ENCODE measurements at regions not wholly inside any gene's neighbourhood (a gene's known extent, or its start where the extent isn't known, plus 50 kb on each side); places are given as distances from the start of the nearest gene placed in this dataset.

DNA sequence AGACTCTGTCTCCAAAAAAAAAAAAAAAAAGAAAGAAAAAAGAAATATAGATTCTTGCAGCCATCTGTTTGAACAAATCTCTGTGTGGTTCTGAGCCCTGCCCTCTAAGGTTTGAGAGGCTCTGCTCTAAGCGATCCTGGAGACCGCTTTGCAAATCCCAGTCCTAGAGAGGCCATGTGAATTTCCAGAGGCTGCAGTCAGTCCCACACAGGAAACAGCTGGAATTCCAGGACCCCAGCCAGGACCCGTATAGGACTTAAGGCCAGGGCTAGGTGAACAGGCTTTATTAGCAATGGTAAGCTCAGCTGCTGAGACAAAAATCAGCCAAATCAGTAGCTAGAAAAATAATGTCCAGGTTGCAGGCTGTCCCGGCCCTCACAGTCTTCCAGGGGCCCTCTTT lies 154.8 kb downstream of the RPS24 start:
- no peak for DNase-seq

DNA sequence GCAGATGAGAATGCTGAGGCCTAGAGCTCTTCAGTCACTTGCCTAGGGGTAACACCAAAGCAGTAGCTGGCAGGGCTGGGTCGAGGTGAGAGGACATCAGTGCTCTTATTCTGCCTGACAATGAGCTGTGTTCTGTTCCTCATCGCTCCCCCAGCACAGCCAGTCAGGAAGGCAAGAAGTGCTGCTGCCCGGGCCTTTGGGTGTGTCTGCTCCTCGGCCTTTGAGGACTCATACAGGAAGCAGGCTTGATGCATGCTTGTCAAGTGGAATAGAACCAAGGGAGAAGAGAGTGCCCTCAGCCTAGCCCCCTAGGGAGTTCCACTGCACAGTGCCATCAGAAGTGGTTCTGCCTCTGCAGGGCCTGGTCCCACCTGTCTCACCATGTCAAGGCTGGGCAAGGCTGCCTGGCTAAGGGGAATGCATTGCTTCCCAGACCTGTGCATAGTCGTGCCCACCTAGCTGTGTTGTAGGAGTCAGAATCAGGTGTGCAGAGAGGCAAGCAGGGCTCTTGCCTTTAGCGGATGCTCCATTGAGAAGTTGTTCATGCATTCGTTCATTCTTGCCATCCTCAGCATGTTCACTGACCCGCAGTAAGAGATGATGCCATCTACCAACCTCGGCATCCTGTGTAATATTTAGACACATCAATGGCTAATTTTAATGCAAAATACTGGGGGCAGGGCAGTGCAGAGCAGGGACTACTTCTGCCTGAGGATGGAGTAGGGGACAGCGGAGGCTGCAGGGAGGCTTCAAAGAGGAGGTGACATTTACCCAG lies 156.6 kb downstream of the RPS24 start:
- DNase-seq, result no peak

DNA sequence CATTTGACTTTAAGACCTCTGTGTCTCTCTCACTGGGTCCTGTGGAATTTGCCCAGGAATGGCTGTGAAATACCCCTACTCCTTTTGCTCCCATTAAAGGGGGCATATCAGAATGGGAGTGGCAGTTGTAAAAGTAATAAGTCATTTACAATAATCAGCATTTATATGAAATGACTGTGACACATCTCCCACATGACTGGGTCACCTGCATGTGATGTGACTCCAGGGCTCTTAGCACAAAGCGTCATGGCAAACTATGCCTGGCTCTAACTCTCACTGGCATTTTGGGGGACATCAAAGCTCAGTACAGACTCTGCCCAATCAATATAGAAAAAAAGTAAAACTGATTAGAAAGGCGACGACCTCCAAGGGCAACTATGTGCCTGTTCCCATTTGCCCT lies 157.6 kb downstream of the RPS24 start:
- no peak for DNase-seq

DNA sequence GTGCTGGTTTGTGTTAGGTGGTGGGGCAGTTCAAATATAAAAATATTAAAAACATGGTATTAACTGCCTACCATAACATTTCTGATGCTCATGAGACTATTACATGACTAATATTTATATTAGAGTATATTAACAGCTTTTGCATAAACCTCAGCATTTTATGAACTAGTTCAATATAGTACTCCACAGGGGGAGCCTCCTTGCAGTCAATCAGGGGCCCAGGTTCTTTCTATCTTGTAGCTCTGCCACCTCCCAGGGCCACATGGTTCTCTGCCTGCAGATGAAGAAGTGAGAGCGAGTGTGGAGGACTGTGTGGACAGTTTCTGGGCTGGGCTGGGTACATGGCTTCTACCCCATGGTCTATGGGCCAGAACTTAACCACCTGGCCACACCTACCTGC lies 159.5 kb downstream of the RPS24 start:
- DNase-seq, result no peak

DNA sequence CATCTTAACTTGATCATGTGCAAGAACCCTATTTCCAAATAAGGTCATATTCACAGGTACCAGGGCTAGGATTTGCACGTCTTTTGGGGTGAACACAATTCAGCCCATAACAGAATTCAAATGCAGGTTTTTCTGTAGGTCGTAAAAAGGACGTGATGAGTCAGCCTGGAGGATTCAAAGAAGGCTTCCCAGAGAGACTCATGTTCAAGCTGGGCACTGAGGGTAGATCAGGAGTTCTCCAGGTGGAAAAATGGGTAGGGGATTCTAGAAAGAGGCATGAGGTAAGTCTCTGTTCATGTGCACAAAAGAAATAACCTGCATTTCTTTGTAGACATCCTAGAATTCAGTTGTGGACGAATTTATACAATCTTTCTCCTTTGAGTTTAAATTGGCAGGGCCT lies 160.4 kb downstream of the RPS24 start:
- DNase-seq, result no peak

DNA sequence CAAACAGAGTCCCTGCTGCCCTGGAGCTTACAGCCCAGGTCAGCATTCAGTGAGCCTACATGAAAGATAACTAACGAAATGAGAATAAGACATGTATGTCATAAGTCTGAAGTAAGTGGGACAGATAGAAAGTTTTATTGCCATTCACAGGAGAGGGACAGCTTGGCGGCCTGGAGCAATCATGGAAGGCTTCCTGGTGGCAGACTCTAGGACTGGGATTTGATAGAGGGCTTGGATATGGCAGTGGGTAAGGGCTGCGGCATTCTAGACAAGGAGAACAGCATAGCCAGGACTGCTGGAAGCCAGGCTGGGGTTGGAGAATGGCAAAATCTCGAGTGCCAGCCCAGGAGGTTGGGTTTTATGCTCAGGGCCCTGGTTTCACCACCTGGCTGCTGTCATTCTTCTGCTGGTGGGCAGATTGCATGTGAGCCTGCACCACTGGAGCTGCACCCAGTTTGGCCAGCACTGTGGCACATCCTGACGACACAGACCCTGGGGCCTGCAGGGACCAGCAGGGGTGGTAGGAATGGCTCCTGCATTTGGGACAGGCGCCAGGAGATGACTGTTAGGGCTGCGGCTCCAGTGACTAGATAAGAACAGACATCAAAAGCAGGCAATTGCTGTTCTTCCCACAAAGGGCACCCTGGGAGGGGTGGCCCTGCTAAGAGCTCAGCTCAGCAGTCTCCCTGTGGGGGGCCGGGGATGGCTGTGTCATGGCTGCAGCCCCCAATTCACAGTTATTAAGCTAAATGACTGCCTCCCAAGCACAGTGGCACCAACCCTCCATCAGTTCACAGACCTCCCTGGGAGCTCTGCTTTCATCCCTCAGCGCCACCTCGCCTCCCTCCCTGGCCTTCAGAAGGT lies 161.1 kb downstream of the RPS24 start:
- no peak for DNase-seq

DNA sequence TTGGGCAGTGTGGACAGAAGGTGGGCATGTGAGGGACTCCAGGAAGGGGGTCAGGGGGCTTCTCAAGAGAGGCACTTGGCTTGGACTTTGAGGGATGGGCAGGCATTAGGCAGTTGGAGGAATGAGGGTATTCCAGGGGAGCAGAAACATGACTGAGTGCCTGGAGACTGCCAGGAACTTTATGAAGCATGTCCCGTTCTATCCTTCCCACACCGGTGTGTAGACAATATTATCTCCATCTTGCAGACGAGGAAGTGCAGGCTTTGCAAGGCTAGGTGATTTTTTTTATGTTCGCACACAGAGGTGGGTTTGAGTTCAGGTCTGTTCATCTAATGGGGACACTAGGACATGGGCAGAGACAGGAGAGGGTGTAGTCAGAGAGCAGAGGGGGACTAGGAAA lies 162.7 kb downstream of the RPS24 start:
- DNase-seq, result no peak

DNA sequence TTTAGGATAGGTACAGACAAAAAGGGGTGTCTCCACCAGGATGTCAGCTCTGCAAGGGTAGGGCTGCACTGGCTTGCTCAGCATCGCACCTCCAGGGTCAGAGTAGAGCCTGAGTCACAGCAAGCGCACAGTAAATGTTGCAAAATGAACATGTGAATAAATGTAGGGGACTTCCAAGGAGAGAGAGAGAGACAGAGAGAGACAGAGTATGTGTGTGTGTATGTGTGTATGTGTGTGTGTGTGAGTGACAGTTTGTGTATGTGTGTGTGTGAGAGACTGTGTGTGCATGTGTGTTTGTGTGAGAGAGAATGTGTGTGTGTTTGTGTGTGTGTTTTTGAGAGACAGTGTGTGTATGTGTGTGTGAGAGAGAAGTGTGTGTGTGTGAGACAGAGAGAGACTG lies 163.3 kb downstream of the RPS24 start:
- DNase-seq, result no peak

DNA sequence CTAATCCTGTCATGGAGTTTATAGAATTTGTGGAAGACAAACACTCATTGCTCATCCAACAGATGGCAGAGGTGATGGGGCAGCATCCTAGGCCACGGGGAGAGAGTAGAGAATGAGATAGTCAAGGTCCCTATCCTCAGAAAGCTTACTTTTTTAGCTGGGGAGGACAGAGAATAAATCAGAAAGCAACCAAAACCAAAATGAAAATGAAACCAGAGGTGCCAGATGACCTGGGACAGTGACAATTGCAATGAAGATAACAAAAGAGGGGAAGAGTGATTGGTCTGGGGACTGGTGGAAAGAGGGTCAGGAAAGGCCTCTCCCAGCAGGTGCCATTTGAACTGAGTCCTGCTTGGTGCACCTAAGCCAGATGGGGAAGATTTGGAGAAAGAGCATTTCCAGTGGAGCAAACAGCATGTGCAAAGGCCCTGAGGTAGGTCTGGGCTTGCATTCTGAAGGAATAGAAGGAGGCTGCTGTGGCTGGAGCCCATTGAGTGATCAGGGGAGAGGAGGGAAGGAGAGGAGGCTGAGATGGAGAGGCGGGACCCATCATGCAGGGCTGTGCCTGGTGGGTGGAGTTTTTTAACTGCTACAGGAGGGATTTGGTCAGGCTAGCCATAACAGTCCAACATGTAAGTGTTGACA lies 164.1 kb downstream of the RPS24 start:
- no peak for DNase-seq

DNA sequence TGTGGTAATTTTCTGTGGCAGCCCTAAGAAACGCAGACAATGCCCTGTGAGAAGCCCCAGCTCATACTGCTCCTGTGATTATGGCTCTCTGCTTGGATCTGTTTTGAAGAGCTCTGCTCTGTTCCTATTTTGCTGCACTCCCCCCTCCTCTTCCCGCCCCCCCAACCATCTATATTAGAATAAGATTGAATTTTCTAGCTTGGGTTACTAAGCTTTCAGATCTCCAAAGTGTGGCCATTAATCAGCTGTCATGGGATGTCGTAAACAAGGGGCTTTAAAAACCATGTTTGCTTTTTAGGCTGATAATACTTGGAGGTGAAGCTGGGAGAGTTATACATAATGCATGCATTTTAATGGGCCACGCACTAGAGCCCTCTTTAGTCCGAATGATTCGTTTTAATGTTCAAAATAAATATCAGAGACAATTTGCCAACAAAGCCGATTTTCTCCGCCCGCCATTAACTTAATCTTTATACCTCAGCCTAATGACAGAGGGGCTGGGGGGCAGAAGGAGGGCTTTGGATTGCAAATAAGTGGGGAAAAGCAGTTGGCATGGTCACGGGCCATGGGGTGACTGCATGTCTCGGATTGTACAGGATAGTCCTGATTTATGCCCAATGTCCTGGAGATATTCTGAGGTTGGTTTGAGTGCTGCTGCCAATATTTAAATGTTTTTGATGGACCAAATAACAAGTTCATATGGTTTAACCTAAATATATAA lies 165.5 kb downstream of the RPS24 start:
- no peak for DNase-seq

DNA sequence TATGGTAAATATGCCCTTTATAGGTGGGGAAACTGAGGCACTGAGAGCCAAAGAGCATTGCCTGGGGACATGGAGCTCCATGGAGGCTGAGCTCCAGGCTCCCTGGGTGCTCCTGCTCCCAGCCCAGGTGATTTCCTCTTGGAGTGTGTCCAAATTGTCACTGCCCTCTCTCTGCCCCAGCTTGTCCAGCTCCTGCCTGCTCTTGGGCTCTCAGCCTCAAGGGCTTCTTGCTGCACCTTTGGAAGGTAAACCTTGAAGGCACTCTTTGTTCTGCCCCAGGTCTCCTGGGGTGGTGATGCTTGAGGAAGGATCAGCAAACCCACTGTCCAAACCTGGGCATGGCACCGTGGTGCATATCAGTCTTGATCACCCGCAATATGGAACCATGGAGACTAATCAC lies 166.1 kb downstream of the RPS24 start:
- DNase-seq, result no peak

DNA sequence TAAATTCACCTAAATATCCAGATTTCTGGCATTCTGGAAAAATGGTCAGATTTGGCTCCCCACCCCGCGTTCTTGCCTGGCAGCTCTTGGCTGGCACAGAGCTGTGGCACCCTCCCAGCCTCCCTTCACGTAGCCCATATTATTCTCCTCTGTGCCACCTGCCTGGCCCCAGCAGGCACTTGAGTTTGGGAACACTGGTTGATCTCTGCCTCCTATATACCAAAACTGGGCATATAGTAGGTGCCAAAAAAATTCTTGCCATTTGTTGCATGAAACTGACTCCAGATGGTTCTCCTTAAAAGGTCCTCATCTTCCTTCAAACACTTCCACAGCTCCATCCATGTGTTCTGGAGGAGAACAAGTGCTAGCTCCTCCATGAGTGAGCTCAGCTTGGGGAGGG lies 167.0 kb downstream of the RPS24 start:
- DNase-seq, result no peak

DNA sequence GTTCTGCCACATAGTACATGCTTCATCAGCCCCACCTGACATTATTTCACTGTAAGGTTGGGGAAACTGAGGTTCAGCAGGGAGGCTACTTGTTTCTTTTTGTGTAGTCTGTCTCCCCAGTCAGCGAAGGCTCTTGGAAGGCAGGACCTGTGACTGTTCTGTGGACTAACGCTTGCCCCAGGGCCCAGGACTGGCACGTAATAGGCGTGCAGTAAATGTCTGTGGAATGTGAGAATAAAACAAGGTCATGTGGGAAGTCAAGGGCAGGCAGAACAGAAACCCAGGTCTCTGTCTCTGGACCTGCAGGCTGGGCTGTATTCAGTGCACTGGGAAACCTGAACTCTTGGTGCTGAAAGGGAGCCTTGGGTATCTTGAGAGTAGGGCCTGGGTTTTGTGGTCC lies 168.7 kb downstream of the RPS24 start:
- DNase-seq, result no peak

DNA sequence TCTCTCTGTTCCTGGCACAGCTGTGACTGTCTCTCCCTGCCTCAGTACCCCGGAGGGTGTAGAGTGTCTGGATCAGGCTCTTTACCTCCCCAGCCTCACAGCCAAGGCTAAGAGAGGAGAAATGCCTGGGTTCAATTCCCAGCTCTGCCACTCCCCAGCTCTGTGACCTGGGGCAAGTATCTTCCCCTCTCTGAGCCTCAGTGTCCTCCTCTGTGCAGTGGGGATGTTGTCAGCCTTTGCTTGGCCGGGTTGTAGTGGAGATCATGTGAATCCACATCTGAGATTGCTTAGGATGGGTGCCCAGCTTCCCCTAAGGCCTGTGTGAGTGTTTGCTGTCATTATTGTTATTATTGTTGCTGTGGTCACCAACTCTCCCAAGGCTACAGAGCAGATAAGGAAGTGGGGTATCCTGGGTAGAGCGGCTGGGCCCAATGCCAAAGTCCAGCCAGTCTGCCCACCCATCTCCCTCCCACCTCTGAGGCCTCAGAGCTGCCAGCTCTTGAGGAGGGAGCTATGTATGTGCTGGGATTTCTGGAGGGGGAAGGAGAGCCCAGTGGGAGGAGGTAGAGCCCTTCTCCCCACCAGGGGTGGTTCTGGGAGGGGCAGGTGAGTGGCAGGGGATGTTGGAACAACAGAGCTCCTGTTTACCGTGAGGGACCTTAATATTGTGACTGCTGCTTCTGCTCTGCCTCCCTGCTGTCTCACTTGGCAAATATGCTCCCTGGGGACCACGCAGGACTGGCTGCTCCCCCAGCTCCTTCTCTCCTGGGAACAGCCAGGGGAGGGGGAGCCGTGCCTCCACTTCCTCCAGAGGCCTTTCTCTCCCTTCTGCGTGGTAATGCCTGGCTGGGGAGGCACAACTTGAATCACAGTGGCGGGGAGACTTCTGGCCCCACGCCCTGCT lies 170.5 kb downstream of the RPS24 start:
- no peak for DNase-seq

DNA sequence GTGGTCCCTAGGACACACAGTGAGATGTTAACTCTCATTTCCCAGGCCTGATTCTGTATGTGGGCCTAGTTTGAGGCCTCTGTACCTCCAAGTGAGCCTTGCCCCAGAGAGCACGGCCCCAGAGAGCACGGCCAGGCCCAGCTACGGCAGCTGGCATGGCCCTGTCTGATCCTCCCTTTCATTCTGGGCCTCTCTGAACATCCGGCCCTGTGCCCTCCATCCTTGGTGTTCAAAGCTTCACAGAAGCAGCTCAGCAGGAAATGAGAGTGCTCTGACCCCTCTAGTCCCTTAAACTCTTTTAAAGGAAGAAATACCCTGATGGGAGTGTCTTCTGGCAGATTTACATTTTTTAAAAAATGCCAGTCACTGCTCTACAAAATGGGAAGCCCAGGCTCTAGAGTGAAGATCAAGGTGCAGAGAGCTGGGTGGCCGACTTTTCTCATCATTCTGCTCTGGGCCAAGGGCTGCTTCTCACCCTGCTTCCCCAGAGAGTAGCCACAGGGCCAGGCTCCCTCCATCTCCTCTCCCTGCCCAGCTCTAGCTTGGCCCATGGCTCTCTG lies 171.9 kb downstream of the RPS24 start:
- DNase-seq, result no peak

DNA sequence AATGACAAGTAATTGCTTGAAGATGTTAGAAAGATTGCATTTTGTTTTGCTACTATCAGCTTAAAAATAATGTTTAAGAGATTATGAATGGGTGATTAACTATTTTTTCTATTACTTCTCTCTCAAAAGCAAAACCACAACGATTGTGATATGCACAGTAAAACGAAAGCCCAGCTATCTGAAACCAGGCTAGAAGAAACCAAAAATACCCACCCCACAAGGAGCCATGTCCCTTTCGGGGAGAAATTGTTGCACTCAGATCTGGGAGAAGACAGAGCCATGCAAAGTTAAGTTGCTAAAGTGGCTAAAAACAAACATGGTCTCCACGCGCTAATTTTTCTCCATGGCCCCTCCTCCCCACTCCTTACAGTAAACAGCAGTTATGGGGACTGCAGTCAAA lies 173.6 kb downstream of the RPS24 start:
- no peak for DNase-seq

DNA sequence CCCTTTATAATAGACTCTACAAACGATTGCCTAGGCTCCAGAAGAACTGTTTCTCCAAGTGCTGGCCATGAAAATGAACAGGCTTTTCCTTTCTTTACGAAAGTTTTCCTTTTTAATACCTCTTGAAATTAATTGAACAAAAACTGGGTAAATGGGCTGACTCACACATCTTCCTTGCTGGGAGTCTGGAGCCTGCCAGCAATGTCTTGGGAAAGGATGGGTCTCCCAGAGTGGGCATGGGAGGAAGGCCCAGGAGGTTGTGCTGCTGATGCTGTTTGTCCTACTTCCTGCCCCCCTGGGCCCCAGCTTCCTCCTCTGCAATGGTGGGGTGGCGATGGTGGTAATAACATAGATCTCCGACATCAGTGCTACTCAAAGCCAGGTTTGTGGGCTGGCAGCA lies 174.1 kb downstream of the RPS24 start:
- no peak for DNase-seq

DNA sequence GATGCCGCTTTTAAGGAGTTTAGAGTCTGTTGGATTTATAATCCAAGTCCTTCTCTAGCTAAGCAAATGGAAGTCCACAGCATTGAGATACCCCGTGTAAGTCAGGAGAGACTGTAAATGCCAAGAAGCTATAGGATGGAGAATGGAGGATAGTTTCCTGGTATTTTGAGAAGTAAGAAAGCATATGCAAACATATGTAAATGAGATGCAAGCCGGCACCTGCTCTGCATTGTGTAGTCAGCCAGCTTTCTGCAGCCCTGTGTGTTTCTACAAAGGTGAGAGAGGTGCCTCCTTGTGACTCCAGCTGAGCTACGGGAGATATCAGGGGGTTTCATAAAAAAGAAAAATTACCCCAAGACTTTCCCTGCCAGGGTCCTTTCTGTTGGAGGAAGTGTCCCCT lies 176.3 kb downstream of the RPS24 start:
- DNase-seq, result no peak

DNA sequence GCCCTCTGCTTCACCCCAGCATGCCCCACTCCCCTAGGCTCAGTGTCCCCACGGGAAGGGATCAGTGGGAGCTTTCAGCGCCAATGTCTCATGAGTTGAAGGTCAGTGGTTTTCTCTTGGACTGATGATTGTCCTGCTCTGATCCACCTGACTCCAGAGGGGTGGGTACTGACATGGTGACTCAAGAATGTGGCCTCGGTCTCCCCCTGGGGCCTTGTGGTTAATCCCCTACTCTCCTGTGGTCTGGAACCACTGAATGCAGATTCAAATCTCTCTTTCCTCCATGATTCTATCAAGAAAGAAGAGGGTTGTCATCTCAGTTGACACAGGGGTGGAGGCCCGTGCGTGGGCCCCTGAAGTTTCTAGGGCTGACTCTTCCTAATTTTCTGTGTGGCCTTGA lies 176.9 kb downstream of the RPS24 start:
- DNase-seq, result no peak

DNA sequence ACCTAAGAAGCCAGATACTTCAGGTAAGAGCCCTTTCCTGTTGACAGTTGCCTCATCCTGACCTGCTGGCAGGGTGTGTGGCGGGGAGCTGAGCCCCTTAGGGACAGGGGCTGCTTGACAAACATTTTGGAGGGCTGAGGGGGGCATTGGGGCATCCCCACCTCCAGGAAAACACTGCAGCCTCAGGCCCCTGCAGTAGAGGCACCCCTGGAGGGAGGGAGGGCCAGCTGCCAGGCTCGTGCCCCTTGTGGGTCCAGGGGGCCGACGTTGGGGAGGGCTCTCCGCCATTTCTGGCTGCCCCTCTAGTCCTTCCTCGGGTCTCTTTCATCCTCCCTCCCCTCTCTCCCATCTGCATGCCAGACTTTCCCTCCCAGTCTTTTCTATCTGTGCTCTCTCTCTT lies 177.3 kb downstream of the RPS24 start:
- no peak for DNase-seq

DNA sequence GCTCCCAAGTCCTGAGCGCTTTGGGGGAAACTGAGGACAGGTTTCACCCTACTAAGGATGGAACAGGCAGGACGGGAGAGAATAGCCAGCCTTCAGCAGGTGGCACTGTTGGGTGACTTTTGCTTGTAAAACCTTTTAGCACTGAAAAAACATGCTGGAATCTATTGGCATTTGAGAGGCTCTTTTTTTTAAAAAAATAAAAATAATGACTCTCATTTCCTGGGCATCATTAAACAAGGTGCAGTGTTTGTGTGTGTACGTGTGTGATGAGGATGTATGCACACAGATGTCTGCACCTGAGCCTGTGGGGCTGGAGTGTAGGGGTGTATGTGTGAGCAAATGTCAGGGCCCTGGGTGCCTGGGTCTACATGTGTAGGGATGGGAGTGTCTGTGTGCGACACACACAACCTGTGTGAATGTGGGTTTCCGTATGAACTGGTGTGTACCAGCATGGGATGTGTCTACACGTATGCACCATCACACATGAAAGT lies 177.9 kb downstream of the RPS24 start:
- DNase-seq, result no peak
